Activated CD4-positive, alpha-beta T cell treated with anti-CD3 and anti-CD28 coated beads, Interleukin-2, amount 50 U/mL, for 1 hour (primary cell): ENCODE measurements at regions not wholly inside any gene's neighbourhood (a gene's known extent, or its start where the extent isn't known, plus 50 kb on each side); places are given as distances from the start of the nearest gene placed in this dataset.

Source experiments
- DNase-seq: peaks from one replicate; pipeline ENCODE4 v3.0.0-alpha.2; 2020

GRCh38 chr1:70897273-70897672 lies 150.3 kb downstream of the PTGER3 start:
- DNase-seq: no peak

- DNase-seq: no peak
Observed at GRCh38 chr1:70899735-70900134, 147.9 kb downstream of the PTGER3 start.

- no peak for DNase-seq
Observed at GRCh38 chr1:70902211-70902610, 145.4 kb downstream of the PTGER3 start.

GRCh38 chr1:70906800-70907199 lies 140.8 kb downstream of the PTGER3 start:
- no peak for DNase-seq

- DNase-seq: no peak
Observed at GRCh38 chr1:70907563-70908310, 139.9 kb downstream of the PTGER3 start.

GRCh38 chr1:70909262-70909822 lies 138.3 kb downstream of the PTGER3 start:
- DNase-seq: no peak

GRCh38 chr1:70910013-70910412 lies 137.6 kb downstream of the PTGER3 start:
- DNase-seq: no peak

- no peak for DNase-seq
Observed at GRCh38 chr1:70911861-70912260, 135.8 kb downstream of the PTGER3 start.

- DNase-seq: no peak
Observed at GRCh38 chr1:70914224-70914623, 133.4 kb downstream of the PTGER3 start.

- DNase-seq: no peak
Observed at GRCh38 chr1:70915258-70916033, 132.2 kb downstream of the PTGER3 start.

GRCh38 chr1:70916034-70916427 lies 131.6 kb downstream of the PTGER3 start:
- no peak for DNase-seq

GRCh38 chr1:70919706-70920323 lies 127.8 kb downstream of the PTGER3 start:
- no peak for DNase-seq
